ENCODE measurements at regions not wholly inside any gene's neighbourhood (a gene's known extent, or its start where the extent isn't known, plus 50 kb on each side); places are given as distances from the start of the nearest gene placed in this dataset.

DNA sequence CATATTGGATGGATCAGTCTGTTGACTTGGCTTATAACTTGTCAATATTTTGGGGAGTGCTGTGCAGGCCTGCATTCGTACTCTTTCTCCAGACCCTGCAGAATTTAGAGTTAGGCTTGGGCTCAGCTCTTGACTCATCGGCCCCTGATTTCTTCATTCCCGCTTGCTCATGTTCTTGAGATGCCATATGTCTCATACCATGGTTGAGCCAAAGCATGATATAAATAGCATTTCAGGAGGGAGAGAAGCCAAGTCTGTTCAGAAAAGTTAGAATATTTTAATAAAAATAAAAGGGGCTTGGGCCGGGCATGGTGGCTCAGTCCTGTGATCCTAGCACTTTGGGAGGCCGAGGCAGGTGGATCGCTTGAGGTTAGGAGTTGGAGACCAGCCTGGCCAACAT, 898.1 kb downstream of the TYW1 start:
- TF ChIP-seq, protein P1, sequence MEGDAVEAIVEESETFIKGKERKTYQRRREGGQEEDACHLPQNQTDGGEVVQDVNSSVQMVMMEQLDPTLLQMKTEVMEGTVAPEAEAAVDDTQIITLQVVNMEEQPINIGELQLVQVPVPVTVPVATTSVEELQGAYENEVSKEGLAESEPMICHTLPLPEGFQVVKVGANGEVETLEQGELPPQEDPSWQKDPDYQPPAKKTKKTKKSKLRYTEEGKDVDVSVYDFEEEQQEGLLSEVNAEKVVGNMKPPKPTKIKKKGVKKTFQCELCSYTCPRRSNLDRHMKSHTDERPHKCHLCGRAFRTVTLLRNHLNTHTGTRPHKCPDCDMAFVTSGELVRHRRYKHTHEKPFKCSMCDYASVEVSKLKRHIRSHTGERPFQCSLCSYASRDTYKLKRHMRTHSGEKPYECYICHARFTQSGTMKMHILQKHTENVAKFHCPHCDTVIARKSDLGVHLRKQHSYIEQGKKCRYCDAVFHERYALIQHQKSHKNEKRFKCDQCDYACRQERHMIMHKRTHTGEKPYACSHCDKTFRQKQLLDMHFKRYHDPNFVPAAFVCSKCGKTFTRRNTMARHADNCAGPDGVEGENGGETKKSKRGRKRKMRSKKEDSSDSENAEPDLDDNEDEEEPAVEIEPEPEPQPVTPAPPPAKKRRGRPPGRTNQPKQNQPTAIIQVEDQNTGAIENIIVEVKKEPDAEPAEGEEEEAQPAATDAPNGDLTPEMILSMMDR (IDR thresholded peaks at IDR 0.05; ENCODE audit: borderline replicate concordance, extremely low read depth, low read length, poor library complexity, severe bottlenecking): no peak
- no peak for TF ChIP-seq EZH2 (IDR thresholded peaks at IDR 0.05; ENCODE audit: borderline replicate concordance, low read depth, low read length, severe bottlenecking)

All from DND-41 (cell line).